GM12892 (cell line): ENCODE measurements at regions not wholly inside any gene's neighbourhood (a gene's known extent, or its start where the extent isn't known, plus 50 kb on each side); places are given as distances from the start of the nearest gene placed in this dataset.

Source experiments
- POLR2A ChIP-seq: IDR thresholded peaks from 2 replicates; pipeline ENCODE4 v1.6.1; 2011; ENCODE audit warnings: low read depth, low read length, control low read depth
- POLR2AphosphoS5 ChIP-seq: IDR thresholded peaks from 2 replicates; pipeline ENCODE4 v1.6.1; 2011; ENCODE audit warnings: low read depth, low read length, control low read depth
- TAF1 ChIP-seq: IDR thresholded peaks from 2 replicates; pipeline ENCODE4 v1.6.1; 2011; ENCODE audit warnings: low read depth, mild to moderate bottlenecking, control low read depth, low read length, borderline replicate concordance

- TF ChIP-seq POLR2A, result no peak
- TF ChIP-seq POLR2AphosphoS5, result no peak
- no peak for TF ChIP-seq TAF1
Measured at GRCh38 chr7:52455571-52455970, 579.9 kb upstream of the POM121L12 start.
